ENCODE measurements at regions not wholly inside any gene's neighbourhood (a gene's known extent, or its start where the extent isn't known, plus 50 kb on each side); places are given as distances from the start of the nearest gene placed in this dataset.
A peak's percentile ranks its signal among the peaks of the same experiment; 100 is the strongest.

GRCh38 chr1:232249339-232249738, 380.6 kb downstream of the SIPA1L2 start:
- DNase-seq (ENCODE audit: low spot score) = no peak

- no peak for DNase-seq (ENCODE audit: low spot score)
These were observed 381.6 kb downstream of the SIPA1L2 start for GRCh38 chr1:232248276-232248820.

GRCh38 chr1:232247669-232248068, 382.3 kb downstream of the SIPA1L2 start:
- no peak for DNase-seq (ENCODE audit: low spot score)

GRCh38 chr1:232244426-232244825, 385.5 kb downstream of the SIPA1L2 start:
- DNase-seq (ENCODE audit: low spot score) = no peak

GRCh38 chr1:232239998-232240397, 389.9 kb downstream of the SIPA1L2 start:
- no peak for DNase-seq (ENCODE audit: low spot score)

- no peak for DNase-seq (ENCODE audit: low spot score)
These were observed 390.4 kb downstream of the SIPA1L2 start for GRCh38 chr1:232239522-232239921.

- no peak for DNase-seq (ENCODE audit: low spot score)
These were observed 391.9 kb downstream of the SIPA1L2 start for GRCh38 chr1:232238009-232238408.

- DNase-seq (ENCODE audit: low spot score) = no peak
These were observed 402.6 kb downstream of the SIPA1L2 start for GRCh38 chr1:232227306-232227705.

- peak; percentile 89 for DNase-seq (ENCODE audit: low spot score)
These were observed 403.7 kb downstream of the SIPA1L2 start for GRCh38 chr1:232226197-232226712.

GRCh38 chr1:232225336-232226131, 404.4 kb downstream of the SIPA1L2 start:
- no peak for DNase-seq (ENCODE audit: low spot score)

GRCh38 chr1:232223887-232224286, 406.0 kb downstream of the SIPA1L2 start:
- DNase-seq (ENCODE audit: low spot score) = no peak

- no peak for DNase-seq (ENCODE audit: low spot score)
These were observed 406.7 kb downstream of the SIPA1L2 start for GRCh38 chr1:232223183-232223708.

GRCh38 chr1:232222614-232223013, 407.3 kb downstream of the SIPA1L2 start:
- no peak for DNase-seq (ENCODE audit: low spot score)

GRCh38 chr1:232221802-232222499, 408.0 kb downstream of the SIPA1L2 start:
- DNase-seq (ENCODE audit: low spot score) = peak; percentile 60

GRCh38 chr1:232218955-232219865, 410.7 kb downstream of the SIPA1L2 start:
- no peak for DNase-seq (ENCODE audit: low spot score)

GRCh38 chr1:232213928-232214327, 416.0 kb downstream of the SIPA1L2 start:
- no peak for DNase-seq (ENCODE audit: low spot score)

GRCh38 chr1:232212253-232212652, 417.7 kb downstream of the SIPA1L2 start:
- DNase-seq (ENCODE audit: low spot score) = no peak

GRCh38 chr1:232211149-232211548, 418.8 kb downstream of the SIPA1L2 start:
- DNase-seq (ENCODE audit: low spot score) = no peak

GRCh38 chr1:232209357-232209756, 420.6 kb downstream of the SIPA1L2 start:
- DNase-seq (ENCODE audit: low spot score) = no peak

- no peak for DNase-seq (ENCODE audit: low spot score)
These were observed 422.7 kb downstream of the SIPA1L2 start for GRCh38 chr1:232207073-232207866.

- no peak for DNase-seq (ENCODE audit: low spot score)
These were observed 425.7 kb downstream of the SIPA1L2 start for GRCh38 chr1:232204269-232204668.
